Renal cortex interstitium (tissue), 11 donors: ENCODE measurements at regions not wholly inside any gene's neighbourhood (a gene's known extent, or its start where the extent isn't known, plus 50 kb on each side); places are given as distances from the start of the nearest gene placed in this dataset.
"Not testable (repeated sequence)": the region's sequence is repeated elsewhere in the genome, so short reads cannot be mapped to it uniquely, and the experiment has no call there.

Experiments
- DNase-seq, 11 donors: peaks; one replicate each; pipeline ENCODE4 v3.0.0-alpha.2; 2013; ENCODE audit warnings: low read depth in 9 of 11, low spot score in 4 of 11; ENCODE audit errors: extremely low read depth in 1 of 11

- no peak for DNase-seq
Measured at GRCh38 chr7:106463851-106464611, 179.2 kb upstream of the NAMPT start.

- DNase-seq, result no peak
Measured at GRCh38 chr7:106462914-106463482, 178.2 kb upstream of the NAMPT start.

DNA sequence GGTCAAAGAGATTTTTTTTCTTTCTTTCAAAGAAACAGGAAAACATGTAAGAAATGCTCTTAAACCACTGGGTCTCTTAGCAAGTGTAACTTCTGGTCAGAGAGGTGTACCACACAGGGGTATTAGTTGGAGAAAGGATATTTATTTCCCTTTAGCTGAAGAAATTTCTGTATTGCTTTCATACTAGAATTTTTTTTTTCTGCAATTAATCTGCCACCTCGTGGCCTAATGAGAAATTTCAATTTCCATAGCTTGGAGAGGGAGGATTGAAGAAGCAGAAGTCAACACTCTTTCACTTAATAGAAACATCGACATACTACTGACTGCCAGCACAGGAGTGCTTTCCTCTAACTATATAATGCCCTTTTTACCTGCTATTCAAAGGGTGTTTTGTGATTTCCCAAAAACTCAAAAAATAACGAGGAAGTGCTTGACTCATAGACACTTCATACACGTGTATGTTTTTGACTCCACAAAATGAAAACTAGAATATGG lies 177.6 kb upstream of the NAMPT start:
- no peak for DNase-seq

DNA sequence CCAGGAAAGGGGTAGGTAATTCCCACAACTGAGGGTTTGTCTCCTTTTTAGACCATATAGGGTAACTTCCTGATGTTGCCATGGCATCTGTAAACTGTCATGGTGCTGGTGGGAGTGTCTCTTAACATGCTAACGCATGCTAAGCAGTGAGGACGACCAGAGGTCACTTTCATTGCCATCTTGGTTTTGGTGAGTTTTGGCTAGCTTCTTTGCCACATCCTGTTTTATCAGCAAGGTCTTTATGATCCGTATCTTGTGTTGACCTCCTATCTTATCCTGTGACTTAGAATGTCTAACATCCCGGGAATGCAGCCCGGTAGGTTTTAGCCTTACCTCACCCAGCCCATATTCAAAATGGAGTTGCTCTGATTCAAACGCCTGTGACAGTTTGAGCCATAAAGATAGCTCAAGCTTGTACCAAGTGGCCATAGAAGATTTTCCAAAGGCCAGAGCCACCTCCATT lies 176.0 kb upstream of the NAMPT start:
- no peak for DNase-seq

DNA sequence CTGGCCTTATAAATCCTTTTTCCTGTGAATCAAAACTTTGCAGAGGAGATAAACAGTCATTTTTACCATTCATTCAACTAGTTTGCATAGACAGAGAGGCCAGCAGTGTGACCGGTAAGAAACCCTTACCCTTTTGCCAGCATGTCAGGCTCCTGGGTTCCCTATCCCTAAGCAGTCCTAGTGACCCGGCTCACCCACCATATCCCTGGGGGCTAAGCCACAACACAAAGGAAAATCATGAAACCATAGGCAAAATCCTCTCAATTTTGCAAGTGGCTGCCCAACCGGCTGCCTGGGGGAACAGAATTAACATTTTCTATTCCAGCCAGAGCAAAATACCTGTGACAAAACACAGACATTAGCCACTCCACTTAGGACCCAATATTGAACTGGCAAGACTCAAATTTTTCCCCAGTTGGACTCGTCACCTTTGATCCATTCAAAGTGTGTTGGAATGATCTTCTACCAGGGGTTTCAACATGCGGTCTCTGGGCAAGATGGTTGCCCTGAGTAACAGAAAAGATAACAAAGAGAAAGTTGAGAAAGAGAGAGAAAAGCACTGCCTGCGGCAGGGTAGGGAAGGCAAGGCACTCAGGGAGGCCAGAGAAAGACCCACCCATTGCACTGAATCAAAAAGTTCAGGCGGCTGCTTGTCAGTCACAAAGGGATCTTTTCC lies 174.8 kb upstream of the NAMPT start:
- DNase-seq, result no peak

- no peak for DNase-seq
Measured at GRCh38 chr7:106457678-106458077, 172.9 kb upstream of the NAMPT start.

GRCh38 chr7:106456329-106456728 lies 171.5 kb upstream of the NAMPT start:
- no peak for DNase-seq

- no peak for DNase-seq
Measured at GRCh38 chr7:106452031-106452851, 167.5 kb upstream of the NAMPT start.

DNA sequence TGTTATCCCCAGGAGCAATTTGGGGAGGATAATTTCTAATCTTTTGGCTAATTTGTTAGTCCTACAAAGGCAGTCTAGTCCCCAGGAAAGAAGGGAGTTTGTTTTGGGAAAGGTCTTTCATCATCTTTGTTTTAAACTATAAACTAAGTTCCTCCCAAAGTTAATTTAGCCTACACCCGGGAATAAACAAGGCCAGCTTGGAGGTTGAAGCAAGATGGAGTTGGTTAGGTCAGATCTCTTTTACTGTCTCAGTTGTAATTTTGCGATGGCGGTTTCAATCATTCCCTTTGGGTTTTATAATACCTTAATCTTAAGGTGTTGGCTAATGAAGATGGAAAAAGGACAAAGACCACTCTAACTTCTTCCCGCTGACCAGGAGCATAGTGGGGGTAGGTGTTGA lies 166.4 kb upstream of the NAMPT start:
- DNase-seq, result no peak

GRCh38 chr7:106450716-106451115 lies 165.9 kb upstream of the NAMPT start:
- DNase-seq, result no peak

DNA sequence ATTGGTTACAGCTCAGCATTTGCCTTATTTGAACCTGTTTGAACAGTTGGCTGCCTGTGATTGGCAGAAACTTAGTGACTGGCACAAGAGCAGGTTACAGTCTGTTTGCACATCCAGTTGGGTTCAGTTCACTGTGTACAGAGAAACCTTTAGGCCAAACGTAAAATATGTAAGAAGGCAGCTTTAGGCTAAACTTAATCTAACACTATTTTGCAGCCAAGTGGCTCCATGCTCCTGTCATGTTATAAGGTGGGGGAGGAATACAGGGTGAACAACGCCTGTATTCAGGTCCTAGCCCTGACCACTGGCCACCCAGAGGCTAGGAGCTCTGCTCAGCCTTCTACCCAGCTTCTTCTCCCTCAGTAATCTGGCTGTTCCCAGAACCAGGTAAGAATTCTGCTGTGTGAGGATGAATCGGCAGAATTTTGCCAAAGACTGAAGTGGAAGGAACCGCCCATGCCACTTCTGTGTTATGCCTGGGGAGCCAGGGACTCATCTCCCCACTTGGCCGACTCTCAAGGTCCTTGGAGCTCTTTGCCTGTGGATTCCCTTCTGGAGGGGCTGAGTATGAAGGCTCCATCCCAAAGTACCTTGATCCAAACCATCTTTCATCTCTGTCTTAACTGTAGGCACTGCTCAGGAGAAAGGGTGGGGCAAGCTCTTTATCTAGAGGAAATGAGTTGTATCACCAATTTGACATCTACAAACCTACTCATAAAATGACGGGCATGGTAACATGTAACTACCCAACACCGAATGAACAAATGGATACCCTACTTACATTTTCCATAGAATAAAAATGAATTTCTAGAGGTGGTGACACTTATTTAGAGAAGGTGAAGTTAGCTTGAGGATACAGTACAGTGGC lies 164.4 kb upstream of the NAMPT start:
- no peak for DNase-seq

GRCh38 chr7:106448346-106448991 lies 163.7 kb upstream of the NAMPT start:
- DNase-seq, result no peak

DNA sequence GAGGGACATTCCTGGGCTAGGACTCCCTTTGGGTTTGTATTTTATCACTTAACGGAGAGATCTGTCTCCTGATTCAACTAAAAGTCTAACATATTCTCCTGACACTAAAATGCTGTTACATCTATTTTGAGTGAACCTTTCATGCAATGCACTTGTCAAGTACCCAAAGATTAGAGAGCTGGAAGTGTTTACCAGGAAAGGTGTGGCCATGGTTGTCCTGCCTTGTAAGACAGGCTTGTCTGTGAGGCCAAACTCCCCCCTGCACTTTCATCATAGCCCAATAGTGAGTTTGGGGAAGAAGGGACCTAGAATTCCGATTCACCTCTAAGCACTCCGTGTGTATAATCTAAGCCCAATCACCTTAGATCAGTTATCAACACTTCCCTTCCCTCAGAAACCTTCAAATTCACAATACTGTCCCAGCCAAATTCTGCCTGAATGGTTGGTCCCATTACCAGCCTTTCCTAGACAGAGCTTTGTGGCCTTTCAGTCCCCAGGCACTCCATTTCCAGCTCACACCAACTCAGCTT lies 162.6 kb upstream of the NAMPT start:
- DNase-seq, result no peak

- DNase-seq, result not testable (repeated sequence)
Measured at GRCh38 chr7:106445366-106445765, 160.6 kb upstream of the NAMPT start.

DNA sequence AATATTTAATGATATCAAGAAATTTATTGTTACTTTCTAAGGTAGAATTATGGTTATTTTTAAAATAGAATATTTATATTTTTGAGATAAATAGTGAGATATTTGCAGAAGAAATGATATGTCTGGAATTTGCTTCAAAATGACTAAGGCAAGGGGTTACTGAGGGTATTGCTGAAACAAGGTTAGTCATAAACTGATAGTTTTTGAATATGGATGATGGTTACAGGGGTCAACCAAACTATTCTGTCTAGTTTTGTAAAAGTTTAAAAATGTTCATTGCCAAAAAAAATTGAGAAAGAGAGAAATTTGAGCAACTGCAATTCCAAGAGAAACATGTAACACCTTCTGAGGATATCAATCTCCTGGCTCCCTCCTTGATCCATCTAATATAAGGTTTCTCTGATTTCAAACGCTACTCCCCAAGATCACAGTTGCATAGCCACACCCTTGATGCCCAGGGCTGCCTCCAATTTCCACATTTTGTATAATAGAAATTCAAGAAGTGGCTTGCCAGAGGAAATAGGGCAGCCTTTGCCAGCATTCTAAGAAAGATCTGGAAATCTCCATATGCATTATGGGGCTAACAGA lies 159.4 kb upstream of the NAMPT start:
- DNase-seq, result no peak

GRCh38 chr7:106443156-106443555 lies 158.4 kb upstream of the NAMPT start:
- DNase-seq, result no peak

DNA sequence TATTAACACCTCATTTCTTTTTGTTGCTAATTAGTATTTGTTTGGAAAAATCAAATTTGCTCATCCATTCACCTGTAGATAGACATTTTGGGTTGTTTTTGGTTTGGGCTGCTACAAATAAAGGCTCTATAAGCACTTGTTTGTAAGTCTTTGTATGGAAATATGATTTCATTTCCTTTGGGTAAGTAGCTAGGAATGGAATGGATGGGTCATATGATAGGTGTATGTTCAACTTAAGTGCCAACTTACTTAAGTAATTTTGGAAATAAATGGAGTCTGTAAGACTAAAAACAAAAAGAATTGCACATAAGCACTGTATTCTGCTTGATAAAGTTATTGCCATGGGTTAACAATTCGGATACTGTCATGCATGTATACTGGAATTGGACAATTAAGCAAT lies 157.7 kb upstream of the NAMPT start:
- no peak for DNase-seq
